ENCODE measurements at regions not wholly inside any gene's neighbourhood (a gene's known extent, or its start where the extent isn't known, plus 50 kb on each side); places are given as distances from the start of the nearest gene placed in this dataset.
"Not testable (repeated sequence)": the region's sequence is repeated elsewhere in the genome, so short reads cannot be mapped to it uniquely, and the experiment has no call there.

- not testable (repeated sequence) for H3K4me3 Mint-ChIP-seq; DNase-seq (ENCODE audit: low spot score in 2 of 2); H3K27me3 Mint-ChIP-seq; H3K9me3 Mint-ChIP-seq; H3K36me3 Mint-ChIP-seq (ENCODE audit: insufficient read depth); H3K27ac Mint-ChIP-seq (ENCODE audit: low read depth); ATAC-seq (replicated peaks; ENCODE audit: extremely low read depth, poor library complexity, severe bottlenecking)
- H3K4me1 Mint-ChIP-seq: peaks cover 38% of the 10 kb centered on the region
Measured at GRCh38 chr21:13877503-13877902, 267.9 kb downstream of the POTED start.

GRCh38 chr21:13876999-13877398 is 267.4 kb downstream of the POTED start:
- H3K27me3 Mint-ChIP-seq; H3K4me3 Mint-ChIP-seq; DNase-seq (ENCODE audit: low spot score in 2 of 2); ATAC-seq (replicated peaks; ENCODE audit: extremely low read depth, poor library complexity, severe bottlenecking); H3K36me3 Mint-ChIP-seq (ENCODE audit: insufficient read depth); H3K9me3 Mint-ChIP-seq: not testable (repeated sequence)
- H3K27ac Mint-ChIP-seq (ENCODE audit: low read depth): peak overlapping the region; percentile 9
- H3K4me1 Mint-ChIP-seq: peaks cover 42% of the 10 kb centered on the region

- H3K27me3 Mint-ChIP-seq; ATAC-seq (replicated peaks; ENCODE audit: extremely low read depth, poor library complexity, severe bottlenecking); H3K9me3 Mint-ChIP-seq; H3K27ac Mint-ChIP-seq (ENCODE audit: low read depth); H3K36me3 Mint-ChIP-seq (ENCODE audit: insufficient read depth); H3K4me3 Mint-ChIP-seq; DNase-seq (ENCODE audit: low spot score in 2 of 2): not testable (repeated sequence)
- H3K4me1 Mint-ChIP-seq: peaks cover 52% of the 10 kb centered on the region
Measured at GRCh38 chr21:13874001-13874400, 264.4 kb downstream of the POTED start.

- H3K4me3 Mint-ChIP-seq: no peak overlapping the region
- no peaks in the 10 kb centered on the region for H3K9me3 Mint-ChIP-seq
- H3K27ac Mint-ChIP-seq (ENCODE audit: low read depth): no peak overlapping the region
- H3K36me3 Mint-ChIP-seq (ENCODE audit: insufficient read depth): no peaks in the 10 kb centered on the region
- H3K27me3 Mint-ChIP-seq: no peaks in the 10 kb centered on the region
- ATAC-seq (replicated peaks; ENCODE audit: extremely low read depth, poor library complexity, severe bottlenecking) (no peak), DNase-seq (ENCODE audit: low spot score in 2 of 2) (no peak)
- H3K4me1 Mint-ChIP-seq: peaks cover 26% of the 10 kb centered on the region
Measured at GRCh38 chr21:13854638-13855037, 245.1 kb downstream of the POTED start.

GRCh38 chr21:13850808-13851207 is 241.2 kb downstream of the POTED start:
- peaks cover 20% of the 10 kb centered on the region for H3K4me1 Mint-ChIP-seq
- DNase-seq (ENCODE audit: low spot score in 2 of 2); H3K9me3 Mint-ChIP-seq; H3K27ac Mint-ChIP-seq (ENCODE audit: low read depth); H3K36me3 Mint-ChIP-seq (ENCODE audit: insufficient read depth); H3K27me3 Mint-ChIP-seq; H3K4me3 Mint-ChIP-seq; ATAC-seq (replicated peaks; ENCODE audit: extremely low read depth, poor library complexity, severe bottlenecking): not testable (repeated sequence)

GRCh38 chr21:13849489-13849888 is 239.9 kb downstream of the POTED start:
- ATAC-seq (replicated peaks; ENCODE audit: extremely low read depth, poor library complexity, severe bottlenecking); H3K9me3 Mint-ChIP-seq; DNase-seq (ENCODE audit: low spot score in 2 of 2); H3K4me3 Mint-ChIP-seq; H3K27ac Mint-ChIP-seq (ENCODE audit: low read depth); H3K36me3 Mint-ChIP-seq (ENCODE audit: insufficient read depth); H3K27me3 Mint-ChIP-seq: not testable (repeated sequence)
- H3K4me1 Mint-ChIP-seq: peaks cover 14% of the 10 kb centered on the region

GRCh38 chr21:13846718-13847117 is 237.1 kb downstream of the POTED start:
- not testable (repeated sequence) for H3K9me3 Mint-ChIP-seq; H3K27me3 Mint-ChIP-seq; H3K27ac Mint-ChIP-seq (ENCODE audit: low read depth); H3K36me3 Mint-ChIP-seq (ENCODE audit: insufficient read depth); DNase-seq (ENCODE audit: low spot score in 2 of 2); H3K4me1 Mint-ChIP-seq; ATAC-seq (replicated peaks; ENCODE audit: extremely low read depth, poor library complexity, severe bottlenecking); H3K4me3 Mint-ChIP-seq

- H3K36me3 Mint-ChIP-seq (ENCODE audit: insufficient read depth); H3K27ac Mint-ChIP-seq (ENCODE audit: low read depth); ATAC-seq (replicated peaks; ENCODE audit: extremely low read depth, poor library complexity, severe bottlenecking); H3K27me3 Mint-ChIP-seq; H3K4me3 Mint-ChIP-seq; H3K4me1 Mint-ChIP-seq; H3K9me3 Mint-ChIP-seq; DNase-seq (ENCODE audit: low spot score in 2 of 2): not testable (repeated sequence)
Measured at GRCh38 chr21:13844574-13844973, 235.0 kb downstream of the POTED start.

GRCh38 chr21:13843081-13843480 is 233.5 kb downstream of the POTED start:
- not testable (repeated sequence) for H3K27ac Mint-ChIP-seq (ENCODE audit: low read depth); H3K4me1 Mint-ChIP-seq; ATAC-seq (replicated peaks; ENCODE audit: extremely low read depth, poor library complexity, severe bottlenecking); DNase-seq (ENCODE audit: low spot score in 2 of 2); H3K36me3 Mint-ChIP-seq (ENCODE audit: insufficient read depth); H3K9me3 Mint-ChIP-seq; H3K4me3 Mint-ChIP-seq; H3K27me3 Mint-ChIP-seq

- not testable (repeated sequence) for DNase-seq (ENCODE audit: low spot score in 2 of 2); ATAC-seq (replicated peaks; ENCODE audit: extremely low read depth, poor library complexity, severe bottlenecking); H3K27ac Mint-ChIP-seq (ENCODE audit: low read depth); H3K27me3 Mint-ChIP-seq; H3K4me3 Mint-ChIP-seq; H3K36me3 Mint-ChIP-seq (ENCODE audit: insufficient read depth); H3K4me1 Mint-ChIP-seq; H3K9me3 Mint-ChIP-seq
Measured at GRCh38 chr21:13827666-13828065, 218.1 kb downstream of the POTED start.

GRCh38 chr21:13827201-13827600 is 217.6 kb downstream of the POTED start:
- Mint-ChIP-seq H3K4me3 (no peak overlapping the region), H3K27ac (ENCODE audit: low read depth) (no peak overlapping the region), H3K36me3 (ENCODE audit: insufficient read depth) (no peaks in the 10 kb centered on the region), H3K27me3 (no peaks in the 10 kb centered on the region), H3K9me3 (no peaks in the 10 kb centered on the region), H3K4me1 (no peaks in the 10 kb centered on the region)
- no peak for DNase-seq (ENCODE audit: low spot score in 2 of 2)
- no peak for ATAC-seq (replicated peaks; ENCODE audit: extremely low read depth, poor library complexity, severe bottlenecking)

GRCh38 chr21:13826511-13826910 is 216.9 kb downstream of the POTED start:
- ATAC-seq (replicated peaks; ENCODE audit: extremely low read depth, poor library complexity, severe bottlenecking); H3K4me3 Mint-ChIP-seq; H3K36me3 Mint-ChIP-seq (ENCODE audit: insufficient read depth); H3K27me3 Mint-ChIP-seq; H3K4me1 Mint-ChIP-seq; H3K27ac Mint-ChIP-seq (ENCODE audit: low read depth); DNase-seq (ENCODE audit: low spot score in 2 of 2); H3K9me3 Mint-ChIP-seq: not testable (repeated sequence)

- H3K27me3 Mint-ChIP-seq; DNase-seq (ENCODE audit: low spot score in 2 of 2); H3K4me1 Mint-ChIP-seq; H3K36me3 Mint-ChIP-seq (ENCODE audit: insufficient read depth); H3K27ac Mint-ChIP-seq (ENCODE audit: low read depth); H3K4me3 Mint-ChIP-seq; ATAC-seq (replicated peaks; ENCODE audit: extremely low read depth, poor library complexity, severe bottlenecking); H3K9me3 Mint-ChIP-seq: not testable (repeated sequence)
Measured at GRCh38 chr21:13825218-13825778, 215.7 kb downstream of the POTED start.

- not testable (repeated sequence) for H3K36me3 Mint-ChIP-seq (ENCODE audit: insufficient read depth); H3K27ac Mint-ChIP-seq (ENCODE audit: low read depth); H3K4me1 Mint-ChIP-seq; H3K4me3 Mint-ChIP-seq; ATAC-seq (replicated peaks; ENCODE audit: extremely low read depth, poor library complexity, severe bottlenecking); H3K27me3 Mint-ChIP-seq; DNase-seq (ENCODE audit: low spot score in 2 of 2); H3K9me3 Mint-ChIP-seq
Measured at GRCh38 chr21:13820286-13820685, 210.7 kb downstream of the POTED start.

Measured in central memory CD8-positive, alpha-beta T cell (primary cell).